A549 (cell line): ENCODE measurements at regions not wholly inside any gene's neighbourhood (a gene's known extent, or its start where the extent isn't known, plus 50 kb on each side); places are given as distances from the start of the nearest gene placed in this dataset.

Experiments used
- CTCF ChIP-seq: fragments of >200 bp; sonication (Bioruptor Twin); formaldehyde crosslinking; IDR thresholded peaks from 3 replicates; pipeline ENCODE4 v1.5.1; 2016
- E2F6 ChIP-seq: IDR thresholded peaks from 2 replicates; pipeline ENCODE4 v1.6.1; 2012; ENCODE audit warnings: low read depth, borderline replicate concordance
- JUN ChIP-seq, 2 experiments: fragments of >200 bp; sonication (Bioruptor Twin); formaldehyde crosslinking; IDR thresholded peaks; 2 replicates in 1 of 2; 3 replicates in 1 of 2; pipeline ENCODE4 v1.6.1; 2016 to 2017
- JUNB ChIP-seq: fragments of >200 bp; sonication (Bioruptor Twin); formaldehyde crosslinking; IDR thresholded peaks from 2 replicates; pipeline ENCODE4 v1.6.1; 2016
- MAZ ChIP-seq: fragments of 150-350 bp; IDR thresholded peaks from 2 replicates; pipeline ENCODE4 v1.6.1; 2014; ENCODE audit warnings: antibody characterized with exemption, low read depth, low read length, borderline replicate concordance
- NR3C1 ChIP-seq: fragments of >200 bp; sonication (Bioruptor Twin); formaldehyde crosslinking; IDR thresholded peaks from 3 replicates; pipeline ENCODE4 v1.6.1; 2017
- POLR2A ChIP-seq: IDR thresholded peaks from 2 replicates; pipeline ENCODE4 v1.6.1; 2012; ENCODE audit warnings: mild to moderate bottlenecking, low read length
- POLR2AphosphoS2 ChIP-seq: conservative IDR thresholded peaks from 2 replicates; pipeline ENCODE4 v1.6.1; 2012; ENCODE audit warnings: low read length, improper control_type of control experiment, inconsistent platforms
- RAD21 ChIP-seq, 2 experiments: fragments of >200 bp in 1 of 2; sonication (Bioruptor Twin) in 1 of 2; formaldehyde crosslinking in 1 of 2; IDR thresholded peaks in 1 of 2; conservative IDR thresholded peaks in 1 of 2; 2 replicates in 1 of 2; 3 replicates in 1 of 2; pipeline ENCODE4 v1.6.1; 2012 to 2018; ENCODE audit warnings: inconsistent platforms in 1 of 2

- TF ChIP-seq RAD21 (conservative IDR thresholded peaks at IDR 0.05 in 1 of 2, IDR thresholded peaks at IDR 0.05 in 1 of 2): no peak
- no peak for TF ChIP-seq MAZ
- no peak for TF ChIP-seq CTCF
- no peak for TF ChIP-seq JUN (IDR thresholded peaks at IDR 0.05)
- no peak for TF ChIP-seq NR3C1
- no peak for TF ChIP-seq POLR2AphosphoS2
- no peak for TF ChIP-seq POLR2A
- no peak for TF ChIP-seq JUNB
- TF ChIP-seq E2F6: no peak
These were observed 131.0 kb upstream of the LMO4 start for GRCh38 chr1:87197641-87198040.
